ENCODE measurements at regions not wholly inside any gene's neighbourhood (a gene's known extent, or its start where the extent isn't known, plus 50 kb on each side); places are given as distances from the start of the nearest gene placed in this dataset.

DNA sequence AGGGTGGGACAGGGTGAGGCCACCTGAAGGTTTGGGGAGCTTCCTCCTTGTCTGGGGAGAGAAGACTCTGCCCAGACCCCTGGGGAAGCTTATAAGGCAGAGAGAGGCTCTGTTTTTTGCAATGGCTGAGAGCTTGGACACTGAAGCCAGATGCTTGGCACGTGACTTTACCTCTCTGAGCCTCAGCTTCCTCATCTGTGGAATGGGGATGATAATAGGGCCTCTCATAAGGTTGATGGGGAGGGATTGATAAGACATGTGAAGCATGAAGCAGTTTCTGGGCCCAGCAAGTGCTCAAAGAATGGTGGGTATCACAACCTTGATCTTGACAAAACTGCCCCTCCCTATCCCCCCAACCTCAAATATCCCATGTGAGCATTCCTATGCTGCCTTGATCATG is 195.4 kb upstream of the LHX5 start:
- Histone ChIP-seq H3K27me3 (no peaks in the 10 kb centered on the region), H3K4me3 (no peak overlapping the region), H3K4me1 (no peaks in the 10 kb centered on the region), H3K36me3 (no peaks in the 10 kb centered on the region), H3K9me3 (no peaks in the 10 kb centered on the region), H3K27ac (no peak overlapping the region)
- no peak for DNase-seq
- TF ChIP-seq POLR2A (IDR thresholded peaks at IDR 0.05) (no peak), CTCF (IDR thresholded peaks at IDR 0.05) (no peak)

GRCh38 chr12:113666223-113666622 is 194.6 kb upstream of the LHX5 start:
- H3K27ac ChIP-seq = no peak overlapping the region
- H3K4me1 ChIP-seq = no peaks in the 10 kb centered on the region
- no peak overlapping the region for H3K4me3 ChIP-seq
- no peaks in the 10 kb centered on the region for H3K36me3 ChIP-seq
- TF ChIP-seq CTCF (IDR thresholded peaks at IDR 0.05) = no peak
- TF ChIP-seq POLR2A (IDR thresholded peaks at IDR 0.05) = no peak
- DNase-seq = no peak
- H3K9me3 ChIP-seq = no peaks in the 10 kb centered on the region
- H3K27me3 ChIP-seq = no peaks in the 10 kb centered on the region

DNA sequence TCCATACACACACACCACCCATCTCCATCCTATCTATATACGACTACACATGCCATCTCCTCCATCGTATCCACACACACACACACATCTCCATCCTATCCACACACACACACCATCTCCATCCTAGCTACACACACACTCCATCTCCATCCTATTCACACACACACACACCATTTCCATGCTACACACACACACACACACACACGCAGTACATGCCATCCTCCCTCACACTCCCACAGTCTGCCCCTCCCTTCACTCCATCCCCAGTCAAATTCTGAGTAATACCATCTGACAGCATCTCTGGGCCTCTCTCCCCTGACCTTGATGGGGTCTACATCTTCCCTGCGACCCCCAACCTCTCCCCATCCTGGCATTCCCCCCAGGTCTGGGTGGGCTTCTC is 193.8 kb upstream of the LHX5 start:
- TF ChIP-seq CTCF (IDR thresholded peaks at IDR 0.05) = no peak
- no peak for TF ChIP-seq POLR2A (IDR thresholded peaks at IDR 0.05)
- no peak for DNase-seq
- no peaks in the 10 kb centered on the region for H3K4me1 ChIP-seq
- no peaks in the 10 kb centered on the region for H3K36me3 ChIP-seq
- H3K4me3 ChIP-seq = no peak overlapping the region
- H3K9me3 ChIP-seq = no peaks in the 10 kb centered on the region
- H3K27me3 ChIP-seq = no peaks in the 10 kb centered on the region
- no peak overlapping the region for H3K27ac ChIP-seq

GRCh38 chr12:113664224-113664681 is 192.6 kb upstream of the LHX5 start:
- H3K36me3 ChIP-seq = no peaks in the 10 kb centered on the region
- H3K4me3 ChIP-seq = no peak overlapping the region
- H3K27me3 ChIP-seq = no peaks in the 10 kb centered on the region
- no peak overlapping the region for H3K27ac ChIP-seq
- no peaks in the 10 kb centered on the region for H3K4me1 ChIP-seq
- DNase-seq = no peak
- TF ChIP-seq POLR2A (IDR thresholded peaks at IDR 0.05) = no peak
- TF ChIP-seq CTCF (IDR thresholded peaks at IDR 0.05) = no peak
- no peaks in the 10 kb centered on the region for H3K9me3 ChIP-seq

GRCh38 chr12:113663396-113663795 is 191.7 kb upstream of the LHX5 start:
- H3K27me3 ChIP-seq = no peaks in the 10 kb centered on the region

More at GRCh38 chr12:113663396-113663795, 191.7 kb upstream of the LHX5 start:
- H3K9me3 ChIP-seq = no peaks in the 10 kb centered on the region
- no peaks in the 10 kb centered on the region for H3K36me3 ChIP-seq
- H3K4me1 ChIP-seq = no peaks in the 10 kb centered on the region
- H3K27ac ChIP-seq = no peak overlapping the region
- no peak for TF ChIP-seq POLR2A (IDR thresholded peaks at IDR 0.05)
- no peak for TF ChIP-seq CTCF (IDR thresholded peaks at IDR 0.05)
- DNase-seq = no peak
- H3K4me3 ChIP-seq = no peak overlapping the region
